ENCODE measurements at regions not wholly inside any gene's neighbourhood (a gene's known extent, or its start where the extent isn't known, plus 50 kb on each side); places are given as distances from the start of the nearest gene placed in this dataset.
"Not testable (repeated sequence)": the region's sequence is repeated elsewhere in the genome, so short reads cannot be mapped to it uniquely, and the experiment has no call there.

- DNase-seq (ENCODE audit: low read depth) = no peak
- TF ChIP-seq CTCF (IDR thresholded peaks at IDR 0.05; ENCODE audit: control insufficient read depth, extremely low read depth, insufficient read depth) = no peak
- no peak overlapping the region for H3K4me3 ChIP-seq (ENCODE audit: low read depth, low read length)
Observed at GRCh38 chr12:111124183-111124582, 203.8 kb upstream of the MYL2 start.

GRCh38 chr12:111123390-111123789 lies 203.0 kb upstream of the MYL2 start:
- TF ChIP-seq CTCF (IDR thresholded peaks at IDR 0.05; ENCODE audit: control insufficient read depth, extremely low read depth, insufficient read depth) = no peak
- DNase-seq (ENCODE audit: low read depth) = no peak
- no peak overlapping the region for H3K4me3 ChIP-seq (ENCODE audit: low read depth, low read length)

- DNase-seq (ENCODE audit: low read depth) = no peak
- no peak overlapping the region for H3K4me3 ChIP-seq (ENCODE audit: low read depth, low read length)
- no peak for TF ChIP-seq CTCF (IDR thresholded peaks at IDR 0.05; ENCODE audit: control insufficient read depth, extremely low read depth, insufficient read depth)
Observed at GRCh38 chr12:111122458-111122878, 202.1 kb upstream of the MYL2 start.

GRCh38 chr12:111121840-111122239 lies 201.5 kb upstream of the MYL2 start:
- no peak overlapping the region for H3K4me3 ChIP-seq (ENCODE audit: low read depth, low read length)
- no peak for TF ChIP-seq CTCF (IDR thresholded peaks at IDR 0.05; ENCODE audit: control insufficient read depth, extremely low read depth, insufficient read depth)

GRCh38 chr12:111120578-111120977 lies 200.2 kb upstream of the MYL2 start:
- TF ChIP-seq CTCF (IDR thresholded peaks at IDR 0.05; ENCODE audit: control insufficient read depth, extremely low read depth, insufficient read depth) = no peak
- DNase-seq (ENCODE audit: low read depth) = no peak
- no peak overlapping the region for H3K4me3 ChIP-seq (ENCODE audit: low read depth, low read length)

More at GRCh38 chr12:111121840-111122239, 201.5 kb upstream of the MYL2 start:
- no peak for DNase-seq (ENCODE audit: low read depth)

GRCh38 chr12:111117017-111117416 lies 196.6 kb upstream of the MYL2 start:
- H3K4me3 ChIP-seq (ENCODE audit: low read depth, low read length) = no peak overlapping the region
- TF ChIP-seq CTCF (IDR thresholded peaks at IDR 0.05; ENCODE audit: control insufficient read depth, extremely low read depth, insufficient read depth) = no peak
- no peak for DNase-seq (ENCODE audit: low read depth)

- DNase-seq (ENCODE audit: low read depth); H3K4me3 ChIP-seq (ENCODE audit: low read depth, low read length): not testable (repeated sequence)
Observed at GRCh38 chr12:111113313-111113712, 192.9 kb upstream of the MYL2 start.
